ENCODE measurements at regions not wholly inside any gene's neighbourhood (a gene's known extent, or its start where the extent isn't known, plus 50 kb on each side); places are given as distances from the start of the nearest gene placed in this dataset.

GRCh38 chr9:107738789-107739188 lies 249.2 kb upstream of the KLF4 start:
- no peak for DNase-seq

GRCh38 chr9:107737987-107738743 lies 248.6 kb upstream of the KLF4 start:
- no peak for DNase-seq

GRCh38 chr9:107737610-107737986 lies 248.0 kb upstream of the KLF4 start:
- no peak for DNase-seq

- no peak for DNase-seq
Observed at GRCh38 chr9:107735821-107736220, 246.3 kb upstream of the KLF4 start.

- no peak for DNase-seq
Observed at GRCh38 chr9:107734256-107735013, 244.9 kb upstream of the KLF4 start.

GRCh38 chr9:107733523-107733894 lies 243.9 kb upstream of the KLF4 start:
- peak in 30 of 56 donors; percentile 3 to 65 (median 23) for DNase-seq

- peak in 8 of 56 donors; percentile 0 to 39 (median 12) for DNase-seq
Observed at GRCh38 chr9:107732781-107733522, 243.4 kb upstream of the KLF4 start.

GRCh38 chr9:107731115-107731762 lies 241.7 kb upstream of the KLF4 start:
- DNase-seq: no peak

- no peak for DNase-seq
Observed at GRCh38 chr9:107730666-107731065, 241.1 kb upstream of the KLF4 start.

GRCh38 chr9:107727086-107727780 lies 237.7 kb upstream of the KLF4 start:
- DNase-seq: no peak

- DNase-seq: no peak
Observed at GRCh38 chr9:107723015-107723414, 233.4 kb upstream of the KLF4 start.

- DNase-seq: no peak
Observed at GRCh38 chr9:107721705-107722245, 232.2 kb upstream of the KLF4 start.

- DNase-seq: no peak
Observed at GRCh38 chr9:107720501-107720900, 230.9 kb upstream of the KLF4 start.

GRCh38 chr9:107717529-107718314 lies 228.2 kb upstream of the KLF4 start:
- DNase-seq: no peak

- DNase-seq: no peak
Observed at GRCh38 chr9:107715740-107716139, 226.2 kb upstream of the KLF4 start.

GRCh38 chr9:107713470-107713869 lies 223.9 kb upstream of the KLF4 start:
- DNase-seq: no peak

GRCh38 chr9:107712390-107712789 lies 222.8 kb upstream of the KLF4 start:
- DNase-seq: no peak

GRCh38 chr9:107711542-107711941 lies 222.0 kb upstream of the KLF4 start:
- DNase-seq: no peak

GRCh38 chr9:107710953-107711352 lies 221.4 kb upstream of the KLF4 start:
- no peak for DNase-seq

GRCh38 chr9:107710546-107710945 lies 221.0 kb upstream of the KLF4 start:
- no peak for DNase-seq

Measured in amygdala (tissue), 56 donors.